GM18909 (cell line): ENCODE measurements at regions not wholly inside any gene's neighbourhood (a gene's known extent, or its start where the extent isn't known, plus 50 kb on each side); places are given as distances from the start of the nearest gene placed in this dataset.
"Not testable (repeated sequence)": the region's sequence is repeated elsewhere in the genome, so short reads cannot be mapped to it uniquely, and the experiment has no call there.

Experiments used
- ATAC-seq: cut with Tn5 transposase; IDR thresholded peaks from one replicate; pipeline ENCODE4 v1.9.1; 2021; ENCODE audit warnings: mild to moderate bottlenecking; ENCODE audit not compliant: unreplicated experiment, poor library complexity

DNA sequence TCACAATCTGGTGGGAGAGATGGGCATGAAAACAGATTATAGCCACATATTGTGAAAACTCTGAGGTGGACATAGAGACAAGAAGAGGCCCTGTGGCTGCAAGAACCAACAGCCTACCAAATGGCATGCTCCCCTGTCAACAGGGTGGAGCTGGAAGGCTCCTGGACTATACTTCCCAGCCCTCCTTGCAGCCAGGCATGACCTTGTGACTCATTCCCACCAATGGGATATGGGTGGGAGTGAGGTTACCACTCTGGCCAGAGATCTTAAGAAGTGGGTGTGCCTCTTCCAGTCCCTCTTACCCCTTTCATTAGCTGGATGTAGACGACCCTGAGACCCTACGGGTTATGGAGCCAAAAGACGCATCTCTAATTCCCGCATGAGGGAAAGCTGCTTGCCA is 126.4 kb upstream of the ZBED5 start:
- ATAC-seq: no peak

DNA sequence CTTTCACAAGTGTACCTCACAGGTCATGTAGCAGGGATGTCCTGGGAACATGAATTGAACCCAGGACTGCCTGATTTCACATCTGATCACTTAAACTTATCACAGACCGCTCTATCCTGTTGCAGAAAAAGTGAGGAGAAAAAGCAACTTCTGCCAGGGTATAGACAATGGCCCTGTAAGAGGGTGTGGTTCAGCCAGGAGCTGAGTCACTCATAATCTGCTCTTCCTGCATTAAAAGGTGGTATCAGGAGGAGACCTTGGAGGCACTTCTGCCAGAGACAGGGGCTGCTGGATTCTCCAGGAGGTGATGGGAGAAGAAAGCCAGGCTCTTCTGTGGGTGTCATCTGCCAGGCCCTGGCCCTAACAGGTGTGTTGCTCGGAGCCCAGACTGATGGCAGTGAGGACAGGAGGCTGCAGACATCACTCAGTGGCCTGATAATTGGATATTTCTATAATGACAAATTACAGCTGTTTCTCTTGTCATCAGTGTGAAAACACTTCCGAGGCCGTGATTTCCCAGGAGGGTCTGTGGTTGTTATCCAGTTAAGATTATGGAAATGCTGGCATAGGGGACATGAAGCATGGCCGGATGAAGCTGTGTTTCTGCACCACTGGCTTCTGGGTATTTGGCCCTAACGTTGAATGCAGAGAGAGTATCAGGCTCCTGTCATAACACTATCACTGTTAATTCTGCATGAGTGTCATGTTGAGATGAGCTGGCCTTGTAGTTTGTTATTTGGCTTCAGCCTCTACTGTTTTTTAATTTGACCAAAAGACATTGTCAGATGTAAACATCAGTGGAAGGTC is 125.1 kb upstream of the ZBED5 start:
- no peak for ATAC-seq

DNA sequence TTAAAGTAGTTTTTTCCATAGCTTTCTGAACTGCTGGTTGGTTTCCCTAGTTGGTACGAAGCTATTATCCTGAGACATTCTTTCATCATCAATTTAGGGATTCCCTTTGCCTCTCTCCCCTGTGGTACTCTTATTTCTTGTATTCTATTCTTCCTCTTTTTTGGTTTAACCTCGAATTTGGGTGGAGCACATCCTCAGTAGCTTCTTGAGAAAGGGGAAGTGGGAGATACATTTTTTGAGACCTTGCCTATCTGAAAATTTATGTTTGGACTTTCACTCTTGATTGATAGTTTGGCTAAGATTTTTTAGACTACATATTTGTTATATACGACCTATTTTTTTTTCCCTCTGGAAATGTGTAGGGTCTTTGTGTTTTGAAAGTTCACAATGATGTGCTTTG is 121.7 kb upstream of the ZBED5 start:
- ATAC-seq: no peak

DNA sequence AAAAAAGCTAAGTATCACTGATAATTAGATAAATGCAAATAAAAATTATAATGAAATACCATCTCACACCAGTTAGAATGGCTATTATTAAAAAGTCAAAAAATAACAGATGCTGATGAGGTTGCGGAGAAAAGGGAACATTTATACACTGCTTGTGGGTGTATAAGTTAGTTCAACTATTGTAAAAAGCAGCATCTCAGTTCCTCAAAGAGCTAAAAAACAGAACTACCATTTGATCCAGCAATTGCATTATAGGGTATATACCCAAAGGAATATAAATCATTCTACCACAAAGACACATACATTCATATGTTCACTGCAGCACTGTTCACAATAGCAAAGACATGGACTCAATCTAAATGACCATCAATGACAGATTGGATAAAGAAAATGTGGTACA is 120.3 kb upstream of the ZBED5 start:
- no peak for ATAC-seq

DNA sequence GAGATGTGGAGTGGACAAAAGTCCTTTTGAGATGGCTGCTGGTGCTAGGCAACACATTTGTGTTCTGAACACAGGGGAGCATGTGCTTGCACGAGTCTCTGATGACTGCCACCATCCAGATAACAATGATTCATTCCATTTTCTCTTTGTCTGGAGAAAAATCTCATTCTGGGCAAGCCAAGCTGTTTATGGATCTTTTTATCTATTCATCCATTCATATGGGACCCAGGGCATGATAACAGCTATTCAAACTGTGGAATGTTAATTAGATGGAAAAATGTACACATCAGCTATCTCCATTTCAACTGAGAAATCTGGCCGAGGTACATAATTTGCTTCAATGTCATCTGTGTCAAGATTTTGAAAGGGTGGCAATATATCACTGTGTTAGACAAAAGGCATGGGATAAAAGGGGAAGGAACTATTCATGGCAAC is 117.5 kb upstream of the ZBED5 start:
- ATAC-seq: no peak

DNA sequence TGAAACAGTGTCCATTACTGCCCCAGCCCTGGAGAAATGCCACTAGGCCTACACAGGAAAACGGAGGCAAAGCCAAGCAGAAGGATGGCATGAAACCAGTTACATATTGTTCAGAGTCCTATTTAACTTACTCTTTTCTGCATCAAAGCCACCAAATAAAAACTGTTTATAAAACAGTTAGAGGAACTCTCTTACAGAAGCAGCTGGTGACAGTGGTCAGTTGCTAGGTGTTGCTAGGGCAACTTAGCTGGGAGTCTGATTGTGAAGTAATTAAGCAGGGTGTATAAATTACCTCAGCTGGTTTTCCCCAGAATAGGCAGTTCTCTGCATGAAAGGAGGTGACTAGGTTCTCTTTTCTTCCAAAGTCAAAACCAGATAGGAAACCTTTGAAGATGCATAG is 115.6 kb upstream of the ZBED5 start:
- ATAC-seq: no peak

DNA sequence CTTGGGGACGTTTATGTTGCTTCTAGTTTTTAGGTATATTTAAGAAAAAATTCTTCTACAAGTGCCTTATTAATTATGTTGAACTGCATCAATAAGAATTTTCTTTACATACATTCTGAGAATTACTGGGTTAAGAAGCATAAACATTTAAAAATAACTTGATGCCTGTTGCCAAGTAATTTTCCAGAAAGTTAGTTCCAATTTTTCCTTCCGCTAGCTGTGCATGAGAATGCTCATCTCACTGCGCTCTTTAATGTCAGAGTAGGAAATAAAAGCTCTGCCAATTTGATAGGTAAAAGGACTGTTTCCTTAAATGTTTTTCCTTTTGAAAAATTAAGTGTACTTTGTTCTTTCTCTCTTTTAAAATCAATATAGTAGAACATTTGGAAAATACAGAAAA is 113.1 kb upstream of the ZBED5 start:
- no peak for ATAC-seq

DNA sequence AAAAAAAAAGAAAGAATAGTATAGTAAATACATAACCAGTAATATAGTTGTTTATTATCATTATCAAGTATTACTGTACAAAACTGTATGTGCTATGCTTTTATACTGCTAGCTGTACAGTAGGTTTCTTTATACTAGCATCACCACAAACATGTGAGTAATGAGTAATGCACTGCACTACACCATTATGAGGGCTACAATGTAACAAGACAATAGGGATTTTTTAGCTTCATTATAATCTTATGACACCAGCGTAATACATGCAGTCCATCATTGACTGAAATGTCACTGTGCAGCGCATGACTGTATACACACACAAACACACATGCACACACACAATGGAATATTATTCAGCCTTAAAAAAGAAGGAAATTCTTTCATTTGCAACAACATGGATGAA is 111.5 kb upstream of the ZBED5 start:
- ATAC-seq: no peak

DNA sequence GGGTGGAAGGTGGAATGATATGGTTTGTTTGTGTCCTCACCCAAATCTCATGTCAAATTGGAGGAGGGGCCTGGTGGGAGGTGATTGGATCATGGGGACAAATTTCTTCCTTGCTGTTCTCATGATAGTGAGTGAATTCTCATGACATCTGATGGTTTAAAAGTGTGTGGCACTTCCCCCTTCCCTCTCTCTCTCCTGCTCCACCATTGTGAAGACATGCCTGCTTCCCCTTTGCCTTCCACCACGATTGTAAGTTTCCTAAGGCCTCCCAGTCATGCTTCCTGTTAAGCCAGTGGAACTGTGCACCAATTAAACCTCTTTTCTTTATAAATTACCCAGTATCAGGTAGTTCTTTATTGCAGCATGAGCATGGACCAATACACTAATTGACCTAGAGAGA is 99.0 kb upstream of the ZBED5 start:
- ATAC-seq: not testable (repeated sequence)

DNA sequence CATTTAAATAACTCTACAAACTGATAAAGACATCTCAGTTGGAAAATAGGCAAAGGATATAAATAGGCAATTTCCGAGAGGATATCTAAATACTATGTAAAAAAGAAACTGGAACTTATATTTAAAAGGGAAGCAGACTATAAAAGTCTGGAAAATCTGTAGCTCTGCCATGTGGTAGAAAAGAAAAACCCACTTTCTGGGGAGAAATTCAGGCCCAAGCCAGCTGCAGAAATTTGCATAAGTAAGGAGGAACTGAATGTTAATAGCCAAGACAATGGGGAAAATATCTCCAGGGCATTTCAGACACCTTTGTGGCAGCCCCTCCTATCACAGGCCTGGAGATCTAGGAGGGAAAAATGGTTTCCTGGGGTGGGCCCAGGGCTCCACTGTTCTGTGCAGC is 97.8 kb upstream of the ZBED5 start:
- no peak for ATAC-seq

DNA sequence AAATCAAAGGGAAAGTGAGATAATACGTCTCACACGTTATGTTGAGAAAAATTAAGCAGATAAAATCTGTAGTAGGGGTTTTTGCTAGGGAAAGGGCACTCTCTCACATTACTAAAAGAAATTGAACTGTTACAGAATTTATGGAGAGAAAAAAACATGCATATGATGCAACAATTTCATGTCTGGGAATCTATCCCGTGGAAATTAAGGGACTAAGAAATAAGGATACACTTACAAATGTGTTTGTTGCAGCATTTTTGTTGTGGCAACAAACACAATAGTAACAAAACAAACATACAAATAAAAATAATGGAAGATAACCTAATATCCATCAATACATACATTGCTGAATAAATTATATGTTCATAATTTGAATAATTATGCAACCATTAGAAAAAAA is 96.3 kb upstream of the ZBED5 start:
- ATAC-seq: no peak

DNA sequence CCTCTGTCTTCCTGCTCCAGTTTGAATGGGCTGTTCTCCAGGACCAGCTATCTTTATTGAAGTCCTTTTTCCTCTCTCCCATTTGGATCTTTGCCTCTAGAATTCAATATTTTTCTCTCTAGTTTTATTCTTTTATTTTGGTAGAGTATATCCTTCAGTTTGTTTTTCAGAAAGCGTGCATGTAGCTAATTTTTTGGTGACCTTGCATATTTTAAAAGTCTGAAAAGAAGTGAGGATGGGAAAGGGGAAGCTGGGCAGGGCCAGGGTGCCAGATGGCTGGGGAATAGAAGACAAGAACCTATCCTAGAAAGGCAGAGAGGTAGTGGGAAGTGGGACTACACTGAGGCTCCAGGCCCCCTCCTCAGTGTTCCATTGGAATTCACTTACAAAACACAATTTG is 95.0 kb upstream of the ZBED5 start:
- ATAC-seq: no peak

DNA sequence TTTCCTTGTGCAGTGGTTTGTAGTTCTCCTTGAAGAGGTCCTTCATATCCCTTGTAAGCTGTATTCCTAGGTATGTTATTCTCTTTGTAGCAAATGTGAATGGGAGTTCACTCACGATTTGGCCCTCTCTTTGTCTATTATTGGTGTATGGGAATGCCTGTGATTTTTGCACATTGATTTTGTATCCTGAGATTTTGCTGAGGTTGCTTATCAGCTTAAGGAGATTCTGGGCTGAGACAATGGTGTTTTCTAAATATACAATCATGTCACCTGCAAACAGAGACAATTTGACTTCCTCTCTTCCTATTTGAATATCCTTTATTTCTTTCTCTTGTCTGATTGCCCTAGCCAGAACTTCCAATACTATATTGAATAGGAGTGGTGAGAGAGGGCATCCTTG is 90.1 kb upstream of the ZBED5 start:
- ATAC-seq: not testable (repeated sequence)

DNA sequence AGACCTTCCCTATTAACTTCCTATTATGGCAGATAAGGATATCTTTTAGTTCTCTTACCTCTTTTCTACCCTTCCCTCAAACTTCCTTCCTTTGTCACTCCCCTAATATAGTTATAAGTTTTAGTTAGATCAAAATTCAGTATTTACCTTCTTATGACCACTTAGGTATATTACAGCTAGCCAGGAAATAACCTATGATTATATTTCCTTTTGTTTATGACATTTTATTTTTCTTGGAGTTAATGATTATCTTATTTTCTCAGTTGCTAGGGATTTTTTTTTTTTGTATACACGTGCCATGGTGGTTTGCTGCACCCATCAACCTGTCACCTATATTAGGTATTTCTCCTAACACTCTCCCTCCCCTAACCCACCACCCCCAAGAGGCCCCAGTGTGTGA is 88.2 kb upstream of the ZBED5 start:
- ATAC-seq: no peak

DNA sequence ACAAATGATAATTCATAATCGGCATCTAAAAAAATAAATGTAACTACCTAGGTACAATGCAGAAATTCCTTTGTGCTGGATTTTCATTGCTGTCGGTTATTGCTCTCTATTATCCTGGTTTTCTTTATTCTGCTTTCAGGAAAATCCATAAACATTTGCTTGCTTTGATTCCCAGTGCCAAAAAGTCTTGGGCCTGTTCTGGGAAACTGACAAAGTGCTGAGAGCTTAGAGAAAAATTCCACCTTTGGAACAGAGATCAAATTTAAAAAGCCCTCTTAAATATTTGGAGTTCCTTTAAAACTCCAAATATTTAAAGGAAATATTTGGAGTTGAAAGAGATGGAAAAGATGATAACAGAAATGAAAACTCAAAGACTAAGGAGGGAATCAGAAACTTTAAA is 87.3 kb upstream of the ZBED5 start:
- ATAC-seq: no peak

DNA sequence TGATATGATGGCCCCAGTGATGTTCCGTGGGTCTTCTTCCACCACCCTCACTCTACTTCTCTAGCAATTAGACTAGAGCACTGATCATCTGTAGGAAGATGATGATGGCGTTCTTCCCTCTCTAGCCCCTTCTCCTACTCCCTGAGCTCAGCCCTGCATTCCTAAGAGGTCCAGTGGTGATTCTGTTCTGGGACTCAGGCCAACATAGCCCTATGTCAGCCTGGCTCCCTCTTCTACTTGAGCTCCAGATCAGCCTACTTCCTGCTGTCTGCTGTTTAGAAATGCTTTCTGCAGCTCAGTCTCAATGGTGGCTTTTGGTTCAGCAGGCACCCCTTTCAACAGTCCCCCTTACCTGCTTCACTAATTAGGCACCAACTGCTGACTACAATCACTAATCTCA is 86.1 kb upstream of the ZBED5 start:
- no peak for ATAC-seq

DNA sequence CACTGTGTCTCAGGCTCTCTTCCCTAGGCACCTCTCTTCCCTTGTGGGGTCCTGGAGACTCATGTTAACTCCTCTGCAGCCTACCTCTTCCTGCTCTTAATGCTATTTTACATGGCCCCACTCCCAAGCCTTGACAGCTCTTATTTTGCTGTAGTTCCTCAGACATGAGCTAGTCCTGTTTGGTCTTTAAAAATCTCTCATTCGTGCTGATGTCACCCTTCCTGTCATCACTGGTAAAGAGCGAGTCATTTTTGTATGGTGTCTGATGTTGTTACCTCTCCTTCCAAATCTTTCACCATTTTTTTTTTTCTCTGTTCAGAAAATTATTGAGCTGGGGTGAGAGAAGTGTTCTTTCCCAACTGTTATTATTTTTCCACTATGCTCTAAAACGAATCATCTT is 84.8 kb upstream of the ZBED5 start:
- ATAC-seq: no peak

DNA sequence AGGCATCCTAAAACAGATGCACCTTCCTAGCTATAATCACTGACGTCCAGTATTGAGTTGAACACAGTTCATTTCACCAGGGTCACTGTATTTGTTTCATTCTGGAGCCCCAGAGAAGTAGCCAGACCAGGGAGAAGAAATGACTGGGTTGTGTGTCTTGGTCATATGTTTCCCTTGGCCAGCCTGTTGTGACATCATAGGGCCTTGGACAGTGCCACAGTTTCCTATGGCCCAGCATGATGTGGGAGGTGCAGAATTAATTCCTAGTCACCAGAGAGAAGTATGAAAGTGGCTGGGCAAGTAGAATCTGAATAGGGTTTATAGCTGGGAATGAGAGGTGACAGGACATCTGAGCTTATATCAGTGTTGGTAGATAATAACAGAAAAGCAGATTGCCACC is 84.0 kb upstream of the ZBED5 start:
- no peak for ATAC-seq

DNA sequence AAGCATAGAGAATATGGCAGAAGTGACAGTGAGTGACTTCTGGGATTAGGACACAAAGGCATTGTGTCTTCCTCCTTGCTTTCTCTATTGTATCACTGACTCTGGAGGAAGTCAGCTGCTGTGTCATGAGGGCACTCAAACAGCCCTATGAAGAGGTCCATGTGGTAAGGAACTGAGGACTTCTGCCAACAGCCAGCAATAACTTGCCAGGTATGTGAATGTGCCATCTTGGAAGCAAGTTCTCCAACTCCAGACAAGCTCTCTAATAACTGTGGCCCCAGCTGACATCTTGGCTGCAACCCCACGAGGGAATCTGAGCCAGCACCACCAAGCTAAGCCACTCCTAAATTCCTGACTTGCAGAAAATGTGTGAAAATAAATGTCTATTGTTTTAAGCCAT is 83.6 kb upstream of the ZBED5 start:
- ATAC-seq: no peak

DNA sequence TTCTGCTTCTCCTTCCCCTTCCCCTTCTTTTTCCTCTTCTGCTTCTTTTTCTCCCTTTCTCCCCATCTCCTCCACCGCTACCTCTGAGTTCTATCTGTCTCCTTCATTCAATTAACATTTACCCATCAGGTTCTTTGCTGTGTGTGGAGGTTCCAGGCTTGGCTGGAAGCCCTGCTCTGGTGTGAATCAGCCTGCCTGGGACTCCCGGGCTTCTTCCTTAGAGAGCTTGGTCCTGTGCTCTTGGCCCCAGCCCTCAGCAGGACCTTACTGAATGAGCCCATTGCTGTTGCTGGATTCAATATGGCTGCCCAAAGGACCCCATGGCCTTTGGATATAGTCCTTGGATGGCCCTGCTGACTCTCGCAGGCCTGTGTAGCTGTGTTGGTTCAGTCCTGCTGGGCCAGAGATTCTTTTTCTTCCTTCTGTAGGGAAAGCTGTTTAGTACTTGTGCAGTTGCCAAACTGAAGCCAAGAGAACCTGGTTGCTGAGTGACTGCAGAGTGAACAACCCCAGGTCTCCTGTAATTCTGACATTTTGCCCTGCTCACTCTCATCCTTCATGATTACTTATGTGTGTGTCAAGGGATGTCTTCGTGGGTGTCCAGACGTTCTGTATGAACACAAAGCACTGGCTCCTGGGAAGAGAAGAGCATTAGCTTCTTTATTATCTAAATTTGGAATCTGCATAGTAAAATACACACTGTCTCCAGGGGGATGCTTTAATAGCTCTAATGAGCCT is 81.0 kb upstream of the ZBED5 start:
- no peak for ATAC-seq

DNA sequence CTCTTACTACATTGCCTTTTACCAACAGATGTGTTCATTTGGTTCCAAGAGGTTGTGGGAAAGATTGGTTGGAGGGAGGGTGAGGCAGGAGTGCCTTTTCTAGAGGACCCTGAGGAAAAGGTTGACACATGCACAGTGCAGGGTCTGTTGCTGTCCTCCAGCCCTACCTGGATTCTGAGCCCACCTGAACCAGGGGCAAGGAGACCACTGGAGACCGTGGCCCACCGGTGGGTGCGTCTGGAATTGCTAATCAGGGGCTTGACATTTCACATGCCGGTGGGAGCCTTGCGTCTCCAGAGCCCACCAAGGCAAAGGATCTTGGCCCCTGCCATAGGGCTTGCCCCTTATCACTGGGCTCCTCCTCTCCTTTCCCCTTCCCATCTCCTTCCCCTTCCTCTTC is 80.4 kb upstream of the ZBED5 start:
- ATAC-seq: no peak

DNA sequence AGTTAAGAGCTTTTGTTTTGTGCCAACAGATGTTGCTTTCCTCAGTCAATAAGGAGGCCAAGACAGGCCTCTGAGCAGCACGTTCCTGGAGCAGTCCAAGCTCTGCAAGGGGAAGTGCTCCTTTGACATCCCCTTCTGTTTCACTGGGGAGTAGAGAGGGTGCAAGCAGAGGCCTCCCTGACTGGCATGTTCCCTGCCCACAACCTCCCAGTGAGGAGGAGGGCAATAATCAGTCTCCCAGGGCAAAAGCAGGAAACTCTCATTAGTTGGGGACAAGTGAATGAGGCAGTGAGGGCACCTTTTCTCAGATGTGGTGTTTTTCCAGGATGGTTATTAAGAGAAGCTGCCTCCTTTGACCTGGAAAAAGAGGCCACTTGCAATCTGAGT is 79.5 kb upstream of the ZBED5 start:
- no peak for ATAC-seq
